22Rv1 (cell line): ENCODE measurements at regions not wholly inside any gene's neighbourhood (a gene's known extent, or its start where the extent isn't known, plus 50 kb on each side); places are given as distances from the start of the nearest gene placed in this dataset.

Experiments used
- ZFX ChIP-seq: fragments of 450-650 bp; IDR thresholded peaks from 2 replicates; pipeline ENCODE4 v1.6.1; 2017; ENCODE audit warnings: antibody characterized with exemption, borderline replicate concordance
- TF ChIP-seq, protein P1 (sequence below): fragments of 450-650 bp; IDR thresholded peaks from 2 replicates; pipeline ENCODE4 v1.5.1; 2017; ENCODE audit warnings: mild to moderate bottlenecking

DNA sequence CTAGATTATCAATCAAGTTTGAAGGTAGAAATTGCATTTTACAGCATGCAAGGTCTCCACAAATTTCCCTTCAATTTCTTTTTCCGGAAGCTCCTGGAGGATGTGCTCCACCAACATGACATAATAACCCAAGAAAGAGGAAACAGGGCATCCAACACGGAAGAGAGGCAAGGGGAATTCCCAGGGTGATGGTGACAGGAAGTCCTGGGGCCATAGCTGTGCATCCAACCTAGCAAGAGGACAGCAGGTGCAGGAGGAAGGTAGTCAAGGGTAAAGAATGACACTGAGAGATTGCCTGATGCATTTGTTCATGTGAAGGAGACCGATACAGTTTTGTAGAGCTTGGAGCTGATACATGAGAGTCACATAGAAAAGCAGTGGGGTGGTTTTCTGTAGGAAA, 115.7 kb upstream of the LSM6 start:
- TF ChIP-seq, protein P1, sequence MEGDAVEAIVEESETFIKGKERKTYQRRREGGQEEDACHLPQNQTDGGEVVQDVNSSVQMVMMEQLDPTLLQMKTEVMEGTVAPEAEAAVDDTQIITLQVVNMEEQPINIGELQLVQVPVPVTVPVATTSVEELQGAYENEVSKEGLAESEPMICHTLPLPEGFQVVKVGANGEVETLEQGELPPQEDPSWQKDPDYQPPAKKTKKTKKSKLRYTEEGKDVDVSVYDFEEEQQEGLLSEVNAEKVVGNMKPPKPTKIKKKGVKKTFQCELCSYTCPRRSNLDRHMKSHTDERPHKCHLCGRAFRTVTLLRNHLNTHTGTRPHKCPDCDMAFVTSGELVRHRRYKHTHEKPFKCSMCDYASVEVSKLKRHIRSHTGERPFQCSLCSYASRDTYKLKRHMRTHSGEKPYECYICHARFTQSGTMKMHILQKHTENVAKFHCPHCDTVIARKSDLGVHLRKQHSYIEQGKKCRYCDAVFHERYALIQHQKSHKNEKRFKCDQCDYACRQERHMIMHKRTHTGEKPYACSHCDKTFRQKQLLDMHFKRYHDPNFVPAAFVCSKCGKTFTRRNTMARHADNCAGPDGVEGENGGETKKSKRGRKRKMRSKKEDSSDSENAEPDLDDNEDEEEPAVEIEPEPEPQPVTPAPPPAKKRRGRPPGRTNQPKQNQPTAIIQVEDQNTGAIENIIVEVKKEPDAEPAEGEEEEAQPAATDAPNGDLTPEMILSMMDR = no peak
- TF ChIP-seq ZFX = no peak
